Lung microvascular endothelial cell (primary cell): ENCODE measurements at regions not wholly inside any gene's neighbourhood (a gene's known extent, or its start where the extent isn't known, plus 50 kb on each side); places are given as distances from the start of the nearest gene placed in this dataset.
"Not testable (repeated sequence)": the region's sequence is repeated elsewhere in the genome, so short reads cannot be mapped to it uniquely, and the experiment has no call there.

Experiments used
- DNase-seq, 2 donors: peaks; one replicate each; pipeline versions ENCODE4 v3.0.0 to v3.0.0-alpha.2; 2010; ENCODE audit warnings: low read depth in 2 of 2

DNA sequence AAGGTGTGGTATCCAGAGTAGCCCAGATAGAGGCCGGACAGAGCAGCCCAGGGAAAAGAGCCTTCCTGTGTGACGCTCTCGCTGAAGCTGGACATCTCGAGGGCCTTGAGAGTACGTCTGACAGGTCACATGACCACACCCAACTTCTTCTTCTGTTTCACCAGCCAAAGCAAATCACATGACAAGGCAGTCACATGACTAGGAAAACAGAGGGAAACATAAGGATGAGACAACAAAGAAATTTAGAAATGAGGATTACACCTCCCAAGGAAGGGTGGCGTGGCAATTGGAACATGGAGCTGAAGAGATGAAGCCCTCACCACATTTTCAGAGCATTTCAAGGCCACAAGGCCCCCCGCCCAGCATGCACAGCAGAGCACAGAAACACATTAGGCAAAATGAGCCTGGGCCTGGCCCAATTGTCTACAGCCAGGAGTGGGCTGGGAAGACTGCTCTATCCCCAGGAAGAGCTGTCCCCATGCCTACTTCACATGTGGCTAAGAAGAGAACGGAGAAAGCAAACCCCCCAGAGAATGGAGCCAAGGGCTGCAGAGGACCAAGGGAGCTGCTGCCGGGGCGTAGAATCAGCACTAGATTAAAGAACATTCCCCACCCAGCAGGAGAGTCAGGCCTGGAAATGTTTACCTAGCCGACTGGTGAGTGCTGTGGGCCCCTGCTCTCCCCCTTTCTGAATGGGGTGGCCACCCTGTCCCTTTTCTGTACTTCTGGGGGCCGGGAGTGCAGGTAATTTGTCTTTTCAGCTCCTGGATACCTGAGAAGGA is 305.1 kb downstream of the NPHP4 start:
- no peak for DNase-seq

DNA sequence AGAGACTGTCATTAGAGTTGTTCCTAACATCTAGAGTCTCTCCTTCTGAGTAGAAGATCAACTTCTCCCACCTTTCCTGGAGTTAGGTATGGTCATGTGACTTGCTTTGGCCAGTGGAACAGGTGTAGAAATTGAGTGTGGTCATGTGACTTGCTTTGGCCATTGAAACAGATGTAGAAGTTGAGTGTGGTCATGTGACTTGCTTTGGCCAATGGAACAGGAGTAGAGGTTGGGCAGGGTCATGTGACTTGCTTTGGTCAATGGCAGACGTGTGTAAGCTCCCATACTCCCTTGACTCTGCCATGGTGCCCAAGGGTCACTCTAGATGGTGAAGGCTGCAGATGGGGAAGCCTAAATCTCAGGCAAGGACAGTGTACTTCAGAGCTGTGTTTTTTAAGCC is 306.0 kb downstream of the NPHP4 start:
- DNase-seq: no peak

DNA sequence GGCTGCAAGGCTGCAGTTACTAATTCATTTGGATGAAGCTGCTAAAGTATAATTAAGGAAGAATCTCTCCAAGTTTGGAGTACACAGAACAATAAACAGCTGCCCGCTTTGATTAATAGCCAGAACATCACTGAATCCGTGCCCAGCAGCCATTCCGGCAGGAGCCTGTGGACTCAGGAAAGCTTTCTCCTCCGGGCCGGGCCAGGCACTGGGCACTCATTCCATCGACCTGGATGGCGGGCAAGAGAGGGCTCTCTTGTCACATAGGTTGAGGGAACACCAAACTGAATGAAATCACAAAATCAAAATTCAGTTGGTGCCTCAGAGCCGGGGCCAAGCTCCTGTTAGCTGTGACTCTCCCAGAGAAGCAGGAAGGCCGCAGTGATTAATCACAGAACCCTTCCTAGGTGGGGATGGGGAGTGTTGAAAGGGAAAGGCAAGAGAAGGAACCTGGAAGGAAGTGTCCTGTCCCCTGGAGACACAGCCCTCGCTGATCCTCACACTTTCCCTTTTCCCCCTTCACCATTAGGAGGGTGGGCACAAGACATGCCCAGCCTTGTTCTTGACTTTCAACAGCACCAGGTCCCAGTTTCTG is 306.7 kb downstream of the NPHP4 start:
- no peak for DNase-seq

DNA sequence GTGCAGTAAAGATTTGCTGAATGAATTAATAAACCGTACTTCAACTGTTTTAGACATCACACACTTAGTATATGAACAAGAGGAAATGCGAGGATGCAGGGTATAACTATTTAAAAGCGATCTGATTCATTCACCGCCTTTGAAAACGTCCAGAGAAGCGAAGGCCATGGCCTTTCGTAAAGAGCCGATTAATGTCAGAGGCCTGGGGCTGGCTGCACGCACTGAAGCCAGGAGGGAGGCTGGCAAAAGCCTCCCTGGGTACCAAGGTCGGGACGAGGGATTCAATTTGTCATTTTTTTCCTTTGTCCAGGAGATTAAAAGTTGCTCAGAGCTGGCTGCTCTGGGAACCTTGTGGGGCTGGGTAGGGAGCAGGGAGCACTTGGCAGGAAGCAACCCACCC is 307.4 kb downstream of the NPHP4 start:
- DNase-seq: no peak

DNA sequence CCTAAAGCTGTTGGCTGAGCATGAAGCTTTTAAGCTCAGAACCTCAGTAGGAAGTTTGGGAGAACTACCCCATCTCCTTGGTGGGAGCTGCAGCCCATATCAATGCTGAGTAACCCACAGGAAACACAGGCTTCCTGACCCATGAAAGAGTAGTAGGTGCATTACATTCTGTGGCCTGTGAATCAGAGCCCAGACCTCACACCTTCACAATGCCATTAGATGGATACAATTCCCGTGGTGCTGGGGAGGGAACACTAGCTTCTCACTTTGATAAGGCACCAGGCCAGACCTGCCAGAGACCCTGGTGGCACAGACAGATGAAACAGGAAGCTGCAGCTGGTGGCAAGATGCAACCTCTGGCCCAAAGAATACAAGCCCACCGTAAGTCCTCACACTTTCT is 308.8 kb downstream of the NPHP4 start:
- DNase-seq: no peak

DNA sequence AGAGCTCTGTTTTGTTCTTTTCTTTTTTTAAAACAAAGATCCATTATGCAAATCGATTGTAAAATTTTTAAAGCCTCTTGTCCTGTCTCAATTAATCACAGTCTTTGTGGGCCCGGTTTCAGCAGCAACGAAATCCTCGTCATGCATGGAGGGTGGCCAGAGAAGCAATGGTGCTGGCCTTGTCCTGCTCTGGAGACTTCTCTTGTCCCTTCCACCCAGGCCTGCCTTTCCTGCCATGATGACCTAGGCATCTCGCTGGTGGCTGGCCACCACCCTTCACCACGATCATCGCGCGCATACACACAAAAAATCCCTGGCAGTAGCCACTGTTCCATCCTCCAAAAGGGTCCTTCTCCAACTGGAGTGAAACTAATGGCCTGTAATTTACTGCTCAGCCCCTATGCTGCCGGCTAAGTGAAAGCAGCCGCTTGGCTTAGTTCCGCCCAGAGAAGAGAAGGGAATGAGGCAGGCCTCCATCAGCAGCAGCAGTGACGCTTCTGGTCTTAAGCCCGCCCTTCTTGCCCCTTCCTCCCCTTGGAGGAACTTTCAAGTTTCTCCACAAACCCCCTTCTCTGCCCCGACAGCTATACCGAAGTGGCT is 309.5 kb downstream of the NPHP4 start:
- no peak for DNase-seq

DNA sequence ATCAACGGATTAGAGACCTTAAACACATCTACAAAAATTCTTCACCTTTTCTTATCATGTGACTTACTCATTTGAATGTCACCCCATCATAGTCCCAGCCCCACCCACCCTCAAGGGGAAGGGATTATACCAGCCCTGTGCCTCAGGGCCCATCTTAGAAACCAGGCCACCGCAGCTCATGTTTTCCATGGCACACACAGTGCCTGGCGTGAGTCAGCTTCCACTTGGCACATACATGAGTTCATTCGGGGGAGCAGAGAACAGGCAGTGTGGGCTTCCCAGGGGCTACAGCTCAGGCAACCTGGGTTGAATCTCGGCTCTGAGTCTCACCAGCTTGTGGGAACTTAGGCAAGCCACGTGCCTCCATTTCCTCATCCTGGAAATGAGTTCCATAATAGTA is 310.6 kb downstream of the NPHP4 start:
- no peak for DNase-seq

DNA sequence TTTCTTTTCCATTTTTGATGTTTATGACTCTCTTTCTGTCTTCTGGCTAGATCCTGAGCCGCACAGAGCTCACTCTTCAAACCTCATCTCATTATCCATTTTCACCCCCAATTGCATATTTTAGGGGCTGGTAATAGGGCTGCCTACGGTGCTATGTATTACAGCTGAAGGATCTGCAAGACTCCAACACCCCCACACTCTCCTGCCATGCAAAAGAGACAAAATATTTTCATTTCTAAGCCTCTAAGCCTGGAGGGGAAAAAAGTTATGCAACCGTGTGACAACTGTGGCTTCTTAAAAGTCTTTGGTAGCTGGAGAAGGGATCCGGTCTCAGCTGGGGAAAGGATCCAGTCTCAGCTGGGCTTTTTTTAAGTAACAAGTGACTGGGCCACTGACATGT is 311.6 kb downstream of the NPHP4 start:
- no peak for DNase-seq

DNA sequence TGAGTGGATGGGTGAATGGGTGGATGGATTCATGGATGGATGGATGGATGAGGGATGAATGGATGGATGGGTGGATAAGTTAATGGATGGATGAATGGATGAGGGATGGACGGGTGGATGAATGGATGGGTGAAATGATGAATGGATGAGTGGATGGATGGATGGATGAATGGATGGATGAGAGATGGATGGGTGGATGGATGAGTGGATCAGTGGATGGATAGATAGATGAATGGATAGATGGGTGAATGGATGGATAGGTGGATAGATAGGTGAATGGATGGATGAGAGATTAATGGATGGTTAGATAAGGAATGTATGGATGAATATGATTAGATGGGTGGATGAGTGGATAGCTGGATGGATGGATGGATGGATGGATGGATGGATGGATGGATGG is 313.5 kb downstream of the NPHP4 start:
- no peak for DNase-seq

DNA sequence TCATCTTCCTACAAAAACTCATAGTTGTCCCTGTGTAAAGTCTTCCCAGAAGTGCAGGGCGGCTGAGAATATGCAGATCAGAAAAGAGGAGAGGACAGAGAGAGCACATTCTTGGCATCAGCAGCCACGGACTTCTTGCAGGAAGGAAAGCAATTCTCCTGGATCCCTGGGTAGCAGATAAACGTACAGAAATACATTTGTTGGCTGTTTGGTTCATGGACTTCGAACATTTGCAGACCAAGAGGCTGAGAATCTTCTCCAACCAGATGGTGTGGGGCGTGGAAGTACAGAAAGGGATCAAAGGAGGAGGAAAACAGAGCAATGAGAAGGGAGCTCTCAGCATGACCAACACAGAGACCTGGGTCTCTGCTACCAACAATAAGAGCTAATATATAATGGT is 319.9 kb downstream of the NPHP4 start:
- DNase-seq: not testable (repeated sequence)

DNA sequence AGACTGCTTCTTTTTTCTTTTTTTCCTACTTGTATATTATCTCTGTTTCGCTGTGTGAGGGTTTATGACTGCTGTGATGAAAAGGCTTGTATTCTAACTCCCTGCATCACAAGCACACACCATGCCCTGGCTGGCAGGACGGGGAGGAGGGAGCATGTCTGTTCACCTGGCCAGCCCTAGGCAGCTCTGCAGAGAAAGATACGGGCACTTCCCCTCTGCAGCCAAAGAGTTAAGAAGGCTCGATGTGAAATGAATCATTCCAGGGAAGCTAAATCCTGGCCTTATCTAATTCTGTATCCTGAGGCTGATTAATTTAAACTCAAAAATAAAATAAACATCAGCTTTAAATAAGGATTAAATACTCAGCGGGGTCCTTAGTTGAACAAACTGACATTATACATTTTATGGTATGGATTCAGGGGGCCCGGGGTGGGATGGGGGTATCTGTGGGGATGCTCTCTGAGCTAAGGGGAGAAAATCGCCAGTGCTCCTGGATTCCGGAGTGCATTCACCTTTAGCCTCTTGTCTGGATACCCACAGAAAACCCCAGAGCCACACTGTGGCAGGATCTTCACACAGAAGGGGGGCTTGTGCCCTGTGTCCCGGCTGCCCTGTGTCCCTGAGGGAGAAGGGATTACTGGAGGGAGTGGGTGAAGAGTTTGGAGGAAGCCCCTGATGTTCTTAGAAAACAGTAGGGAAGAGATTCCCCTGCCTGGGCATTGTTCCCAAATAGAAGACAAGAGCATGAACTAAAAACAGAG is 321.5 kb downstream of the NPHP4 start:
- no peak for DNase-seq

DNA sequence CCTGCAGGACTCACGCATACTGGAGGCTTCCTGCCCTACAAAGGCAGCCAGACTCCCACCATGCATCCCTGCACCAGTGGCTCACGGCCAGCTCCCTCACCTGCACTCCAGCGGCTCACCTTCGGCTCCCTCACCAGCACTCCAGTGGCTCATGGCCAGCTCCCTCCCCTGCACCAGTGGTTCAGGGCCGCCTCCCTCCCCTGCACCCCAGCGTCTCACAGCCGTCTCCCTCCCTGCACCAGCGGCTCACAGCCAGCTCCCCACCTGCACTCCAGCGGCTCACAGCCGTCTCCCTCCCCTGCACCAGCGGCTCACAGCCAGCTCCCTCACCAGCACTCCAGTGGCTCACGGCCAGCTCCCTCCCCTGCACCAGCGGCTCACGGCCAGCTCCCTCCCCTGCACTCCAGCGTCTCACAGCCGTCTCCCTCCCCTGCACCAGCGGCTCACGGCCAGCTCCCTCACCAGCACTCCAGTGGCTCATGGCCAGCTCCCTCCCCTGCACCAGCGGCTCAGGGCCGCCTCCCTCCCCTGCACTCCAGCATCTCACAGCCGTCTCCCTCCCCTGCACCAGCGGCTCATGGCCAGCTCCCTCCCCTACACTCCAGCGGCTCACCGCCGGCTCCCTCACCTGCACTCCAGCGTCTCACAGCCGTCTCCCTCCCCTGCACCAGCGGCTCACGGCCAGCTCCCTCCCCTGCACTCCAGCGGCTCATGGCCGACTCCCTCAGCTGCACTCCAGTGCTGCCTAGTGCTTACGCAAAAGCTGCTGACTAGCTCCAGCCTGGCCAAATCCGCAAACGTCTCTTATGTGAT is 324.5 kb downstream of the NPHP4 start:
- DNase-seq: no peak

DNA sequence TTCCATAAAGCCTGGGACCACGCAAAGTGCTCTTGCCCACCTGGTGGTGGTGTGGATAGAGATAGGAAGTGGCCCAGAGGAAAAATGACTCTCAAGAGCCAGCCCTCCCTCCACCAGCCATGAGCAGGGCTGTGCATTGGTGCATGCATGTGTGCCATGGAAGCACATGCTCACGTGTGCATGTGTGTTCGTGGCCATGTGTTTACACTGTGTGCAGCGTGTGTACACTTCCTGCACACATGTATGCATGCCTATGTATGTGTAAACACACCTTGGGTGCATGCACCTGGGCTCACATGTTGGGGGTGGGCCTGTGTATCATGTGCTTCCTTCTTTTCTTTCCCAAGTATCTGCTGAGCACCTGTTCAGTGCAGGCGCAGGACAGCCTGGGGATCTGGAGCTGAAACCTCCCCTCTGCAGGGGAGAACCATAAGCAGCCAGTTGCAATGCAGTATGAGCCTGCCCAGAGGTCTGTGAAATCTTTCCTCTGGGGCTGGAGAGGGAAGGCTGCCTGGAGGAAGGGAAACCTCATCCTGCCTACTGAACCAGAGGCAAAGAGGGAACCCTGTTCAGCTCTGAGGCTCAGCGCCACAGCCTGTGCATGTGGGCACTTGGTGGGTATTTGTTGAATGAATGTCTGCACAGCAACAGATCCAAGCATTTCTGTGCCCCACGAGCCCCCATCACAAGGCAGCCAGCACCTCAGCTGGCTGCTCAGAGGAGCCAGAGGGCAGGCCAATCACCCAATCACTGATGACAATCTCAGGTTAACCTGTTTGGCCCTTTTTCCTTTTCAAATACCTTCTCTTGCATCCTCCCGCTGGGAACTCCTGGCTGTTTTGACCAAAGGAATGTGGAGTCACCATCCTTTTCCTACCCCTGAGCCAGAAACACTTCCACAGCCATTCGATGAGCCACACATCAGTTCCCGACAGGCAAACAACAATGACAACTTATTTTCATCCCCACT is 327.0 kb downstream of the NPHP4 start:
- no peak for DNase-seq

DNA sequence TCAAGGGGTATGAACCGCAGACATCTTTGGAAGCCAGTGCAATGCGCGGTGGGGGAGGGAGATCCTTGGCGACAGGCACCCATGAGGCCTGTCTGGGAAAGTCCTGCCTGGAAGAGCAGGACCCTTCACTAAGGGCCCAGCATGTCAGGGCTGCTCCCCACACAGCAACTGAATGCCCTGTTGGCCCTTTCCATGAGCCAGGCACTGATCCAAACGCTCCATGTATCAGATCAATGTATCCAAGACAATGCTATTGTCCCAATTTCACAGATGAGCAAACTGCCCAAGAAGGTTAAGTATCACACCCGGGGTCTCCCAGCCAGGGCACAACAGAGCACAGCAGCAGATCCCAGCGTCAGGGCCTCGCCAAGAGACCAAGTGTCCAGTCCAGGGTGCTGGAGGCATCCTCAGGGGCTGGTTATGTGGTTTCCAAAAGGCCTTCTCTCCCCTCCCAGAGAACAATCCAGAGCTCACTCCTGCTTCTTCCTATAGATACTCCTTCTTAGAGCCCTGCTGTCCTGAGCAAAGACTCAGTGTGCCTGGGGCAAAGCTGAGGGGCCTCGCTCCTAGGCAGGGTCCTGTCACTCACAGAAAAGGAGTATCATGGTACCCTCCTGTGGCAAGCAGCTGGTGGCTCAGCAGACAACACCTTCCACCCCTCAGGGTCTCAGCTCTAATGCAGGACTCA is 328.0 kb downstream of the NPHP4 start:
- no peak for DNase-seq

DNA sequence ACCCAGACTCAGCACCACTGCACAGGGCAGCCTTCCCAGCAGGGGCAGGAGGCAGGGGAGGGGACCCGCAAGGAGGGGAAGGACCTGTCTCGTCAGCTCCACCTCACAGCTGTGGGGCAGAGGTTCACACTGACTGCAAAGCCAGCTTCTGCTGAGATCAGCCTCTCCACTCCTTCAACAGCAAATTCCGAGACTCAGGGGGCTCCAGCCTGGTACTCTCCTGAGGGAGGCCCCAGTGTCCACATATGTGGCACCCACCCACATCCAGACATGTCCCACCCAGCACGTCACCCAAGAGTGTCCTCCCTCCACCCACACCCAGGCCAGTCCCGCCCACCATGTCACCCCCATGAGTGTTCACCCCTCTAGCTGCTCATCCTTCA is 329.5 kb downstream of the NPHP4 start:
- DNase-seq: no peak

DNA sequence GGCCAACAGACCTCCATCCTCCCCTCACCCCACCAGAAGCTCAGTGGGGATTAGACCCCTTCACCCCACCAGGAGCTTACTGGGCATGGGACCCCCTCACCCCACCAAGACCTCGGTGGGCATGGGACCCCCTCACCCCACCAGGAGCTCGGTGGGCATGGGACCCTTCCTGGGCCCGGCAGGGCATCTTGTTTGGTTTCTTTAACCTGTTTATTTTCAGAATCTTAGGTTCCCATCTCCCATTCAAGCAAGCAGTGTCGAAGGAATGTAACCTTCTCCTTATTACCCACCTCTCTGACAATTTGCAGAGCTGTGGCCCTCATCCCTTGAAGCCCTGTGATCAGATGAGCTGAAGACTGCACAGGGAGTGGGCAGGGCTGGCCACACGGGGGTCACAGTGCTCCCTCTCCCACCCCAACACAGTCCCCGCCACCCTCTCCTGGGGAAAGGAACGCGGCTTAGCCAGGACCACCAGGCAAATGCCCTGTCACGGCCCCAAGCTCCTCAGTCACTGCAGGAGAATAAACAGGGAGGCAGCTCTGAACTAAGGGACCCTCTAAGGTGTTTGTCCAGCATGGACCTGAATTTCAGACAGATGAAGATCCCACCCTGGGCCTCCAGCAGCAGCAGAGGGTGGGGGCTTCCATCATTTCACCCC is 330.0 kb downstream of the NPHP4 start:
- DNase-seq: no peak

DNA sequence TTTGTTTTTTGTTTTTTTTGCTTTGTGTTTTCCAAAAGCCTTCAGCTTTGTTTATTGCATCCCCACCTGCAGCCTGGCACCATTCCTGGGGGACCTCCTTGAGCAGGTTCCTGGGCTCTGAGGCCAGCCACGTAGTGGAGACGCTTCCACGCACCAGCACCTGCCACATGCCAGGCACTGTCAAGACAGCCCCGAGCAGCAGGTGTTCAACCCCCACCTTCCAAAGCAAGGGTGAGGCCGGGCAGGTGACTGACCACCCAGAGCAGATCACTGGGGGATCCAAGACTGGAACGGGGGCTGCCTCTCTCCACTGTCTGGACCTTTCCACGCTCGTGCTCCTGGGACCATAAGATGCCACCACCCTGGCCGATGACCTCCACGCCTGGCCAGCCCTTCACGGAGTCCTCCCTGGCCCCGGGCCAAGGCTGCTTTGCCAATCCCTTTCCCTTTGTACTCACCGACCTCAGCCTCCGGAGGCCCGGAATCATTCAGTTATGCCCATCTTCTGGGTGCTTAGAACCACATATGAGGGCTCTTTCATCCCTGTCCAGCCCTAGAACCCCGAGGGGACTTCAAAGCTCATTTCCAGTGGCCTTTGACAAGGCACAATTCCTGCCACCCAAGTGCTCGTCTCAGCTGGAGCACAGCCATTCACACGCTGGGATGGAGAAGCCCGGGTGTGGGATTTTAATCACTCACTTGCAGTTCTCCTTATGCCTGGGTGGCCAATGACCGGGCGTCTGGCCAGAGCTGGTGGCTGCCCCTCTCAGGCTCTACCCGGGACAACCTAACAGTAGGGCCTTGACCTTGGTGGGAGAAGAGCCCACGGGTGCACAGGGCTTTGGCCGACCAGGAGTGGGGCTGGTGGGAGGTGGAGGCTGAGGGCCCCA is 330.8 kb downstream of the NPHP4 start:
- no peak for DNase-seq
